Ovary (tissue), 7 donors: ENCODE measurements at regions not wholly inside any gene's neighbourhood (a gene's known extent, or its start where the extent isn't known, plus 50 kb on each side); places are given as distances from the start of the nearest gene placed in this dataset.

Source experiments
- DNase-seq, 5 donors: peaks; one replicate each; pipeline ENCODE4 v3.0.0-alpha.2; 2019 to 2020
- H3K27ac ChIP-seq, 2 donors: fragments of 200-600 bp; one replicate each; pipeline versions ENCODE4 v1.5.1 to v1.8.0; 2019 to 2022
- H3K27me3 ChIP-seq: fragments of 200-600 bp; one replicate; pipeline ENCODE4 v1.8.0; 2022
- H3K36me3 ChIP-seq: fragments of 200-600 bp; sonication (generic); one replicate; pipeline ENCODE4 v1.5.1; 2019
- H3K4me1 ChIP-seq: one replicate; pipeline ENCODE4 v1.8.1; 2013; ENCODE audit warnings: mild to moderate bottlenecking, moderate library complexity; ENCODE audit not compliant: insufficient read depth
- H3K4me3 ChIP-seq: fragments of 200-600 bp; sonication (generic); one replicate; pipeline ENCODE4 v1.5.1; 2017
- H3K9me3 ChIP-seq, 2 donors: fragments of 200-600 bp in 1 of 2; sonication (generic) in 1 of 2; one replicate each; pipeline versions ENCODE4 v1.5.1 to v1.8.1; 2013 to 2019; ENCODE audit warnings: mild to moderate bottlenecking in 1 of 2, moderate library complexity in 1 of 2
- CTCF ChIP-seq, 3 donors: fragments of 450-650 bp in 2 of 3; fragments of 200-600 bp in 1 of 3; IDR thresholded peaks; one replicate each; pipeline versions ENCODE4 v1.5.1 to v1.8.0; 2016 to 2022; ENCODE audit warnings: antibody characterized with exemption in 3 of 3, mild to moderate bottlenecking in 1 of 3
- EP300 ChIP-seq: sonication (generic); formaldehyde crosslinking; IDR thresholded peaks from one replicate; pipeline ENCODE4 v1.6.1; 2017; ENCODE audit warnings: antibody characterized with exemption
- POLR2A ChIP-seq: fragments of 450-650 bp; IDR thresholded peaks from one replicate; pipeline ENCODE4 v1.6.1; 2017; ENCODE audit warnings: antibody characterized with exemption, mild to moderate bottlenecking, moderate library complexity
- WGBS, 3 donors: extraction: QIAGEN DNeasy Blood & Tissue Kit in 1 of 3; methylation state at CpG; one replicate each; pipeline versions ENCODE4 v1.1.5 to v1.1.7; 2013 to 2017; 5-methylcytosine and 5-hydroxymethylcytosine counted together
- intact Hi-C, 4 donors: fragments of 100-400 bp; cut with DNase I; formaldehyde crosslinking; loops; one replicate each; pipeline versions ENCODE4 v1.11.0 to v1.15.1; 2022 to 2023
- donor health status: DM: no; HTN: no; CAD: no; lungs with moderate emphysema.
- donor health status: DM: no; HTN: no; CAD: no.
- donor health status: Bipolar disorder and iron deficiency.
- donor health status: DM: no; HTN: no; CAD: no.
- donor health status: DM: yes; HTN: yes; CAD: no.

DNA sequence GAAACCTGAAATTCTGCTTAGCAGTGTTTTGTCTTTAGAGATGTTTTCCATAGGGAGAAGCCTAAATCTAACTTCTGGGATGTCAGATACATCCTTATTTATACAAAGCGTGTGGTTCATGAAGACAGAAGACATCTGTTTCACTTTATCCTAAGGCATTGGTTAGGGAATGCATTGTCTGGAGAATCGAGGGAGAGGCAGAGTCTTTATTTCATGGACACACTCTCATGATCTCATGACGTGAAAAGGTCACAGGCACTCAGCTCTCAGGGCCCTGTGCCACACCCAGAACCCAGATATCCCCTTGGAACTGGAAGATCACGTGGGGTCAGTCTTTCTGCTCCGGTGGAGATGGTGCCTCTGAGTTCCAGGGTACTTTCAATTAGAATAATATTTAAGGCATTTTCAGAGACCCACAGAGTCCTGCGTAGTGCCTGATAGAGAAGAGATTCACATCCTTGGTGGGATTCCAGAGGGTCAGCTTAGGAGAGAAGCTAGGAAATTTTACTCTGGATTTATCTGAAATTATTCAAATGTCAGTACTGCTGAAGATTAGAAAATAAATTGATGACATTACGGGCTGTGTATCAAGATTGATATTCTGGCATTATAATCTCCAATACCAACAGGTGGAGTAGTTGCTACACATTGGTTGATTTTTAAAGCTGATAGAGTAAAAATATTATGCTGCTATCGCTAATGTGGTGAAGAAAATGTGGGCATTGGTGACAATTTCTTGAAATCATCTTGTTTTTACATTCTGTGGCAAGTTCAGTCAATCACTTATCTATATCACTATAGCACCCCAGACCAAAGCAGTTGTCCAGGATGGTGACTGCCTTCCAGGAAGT is 378.3 kb downstream of the MTRR start:
- DNase-seq, result no peak
- TF ChIP-seq POLR2A (no peak), EP300 (no peak), CTCF (IDR thresholded peaks at IDR 0.05) (no peak)
- Histone ChIP-seq H3K27ac (no peak overlapping the region), H3K27me3 (no peaks in the 10 kb centered on the region), H3K4me3 (no peak overlapping the region), H3K4me1 (no peaks in the 10 kb centered on the region), H3K36me3 (no peaks in the 10 kb centered on the region), H3K9me3 (no peaks in the 10 kb centered on the region)
- WGBS, 3 donors, result 33 to 34% (median 33%) methylated on average over 8 of the region's 8 CpGs
- intact Hi-C loops, result no loop called here

GRCh38 chr5:8253376-8253775 is 384.4 kb downstream of the MTRR start:
- Histone ChIP-seq H3K27me3 (no peaks in the 10 kb centered on the region), H3K27ac (no peak overlapping the region), H3K4me3 (no peak overlapping the region), H3K4me1 (no peaks in the 10 kb centered on the region), H3K9me3 (no peaks in the 10 kb centered on the region), H3K36me3 (no peaks in the 10 kb centered on the region)
- intact Hi-C loops, result no loop called here
- no peak for DNase-seq
- no peak for TF ChIP-seq EP300
- no peak for TF ChIP-seq CTCF (IDR thresholded peaks at IDR 0.05)
- TF ChIP-seq POLR2A, result no peak

GRCh38 chr5:8254674-8255073 is 385.7 kb downstream of the MTRR start:
- TF ChIP-seq POLR2A, result no peak
- TF ChIP-seq CTCF (IDR thresholded peaks at IDR 0.05), result no peak
- no peak for TF ChIP-seq EP300
- no peaks in the 10 kb centered on the region for H3K36me3 ChIP-seq
- H3K9me3 ChIP-seq, result no peaks in the 10 kb centered on the region
- DNase-seq, result no peak
- intact Hi-C loops, result loop anchor here in 1 of 4 donors (2.0 kb wide), 1 partner anchor 62 kb away; no protein-coding TSS in a partner anchor
- no peak overlapping the region for H3K4me3 ChIP-seq
- H3K27me3 ChIP-seq, result no peaks in the 10 kb centered on the region
- WGBS, 3 donors, result 72 to 75% (median 74%) methylated on average over 2 of the region's 2 CpGs
- H3K4me1 ChIP-seq, result no peaks in the 10 kb centered on the region
- no peak overlapping the region for H3K27ac ChIP-seq

GRCh38 chr5:8258801-8259200 is 389.9 kb downstream of the MTRR start:
- DNase-seq, result no peak
- no peaks in the 10 kb centered on the region for H3K27me3 ChIP-seq
- no peak for TF ChIP-seq POLR2A
- TF ChIP-seq CTCF (IDR thresholded peaks at IDR 0.05), result no peak
- TF ChIP-seq EP300, result no peak
- H3K27ac ChIP-seq, result no peak overlapping the region
- H3K9me3 ChIP-seq, result no peaks in the 10 kb centered on the region
- no peak overlapping the region for H3K4me3 ChIP-seq
- no peaks in the 10 kb centered on the region for H3K36me3 ChIP-seq
- WGBS, 3 donors, result 85 to 92% (median 88%) methylated on average over 3 of the region's 3 CpGs
- H3K4me1 ChIP-seq, result no peaks in the 10 kb centered on the region
- intact Hi-C loops, result no loop called here
